Right hindlimb (tissue), 1 donor: ENCODE measurements at regions not wholly inside any gene's neighbourhood (a gene's known extent, or its start where the extent isn't known, plus 50 kb on each side); places are given as distances from the start of the nearest gene placed in this dataset.
"Not testable (repeated sequence)": the region's sequence is repeated elsewhere in the genome, so short reads cannot be mapped to it uniquely, and the experiment has no call there.

Experiments used
- DNase-seq: peaks from one replicate; pipeline ENCODE4 v3.0.0-alpha.2; 2018

DNA sequence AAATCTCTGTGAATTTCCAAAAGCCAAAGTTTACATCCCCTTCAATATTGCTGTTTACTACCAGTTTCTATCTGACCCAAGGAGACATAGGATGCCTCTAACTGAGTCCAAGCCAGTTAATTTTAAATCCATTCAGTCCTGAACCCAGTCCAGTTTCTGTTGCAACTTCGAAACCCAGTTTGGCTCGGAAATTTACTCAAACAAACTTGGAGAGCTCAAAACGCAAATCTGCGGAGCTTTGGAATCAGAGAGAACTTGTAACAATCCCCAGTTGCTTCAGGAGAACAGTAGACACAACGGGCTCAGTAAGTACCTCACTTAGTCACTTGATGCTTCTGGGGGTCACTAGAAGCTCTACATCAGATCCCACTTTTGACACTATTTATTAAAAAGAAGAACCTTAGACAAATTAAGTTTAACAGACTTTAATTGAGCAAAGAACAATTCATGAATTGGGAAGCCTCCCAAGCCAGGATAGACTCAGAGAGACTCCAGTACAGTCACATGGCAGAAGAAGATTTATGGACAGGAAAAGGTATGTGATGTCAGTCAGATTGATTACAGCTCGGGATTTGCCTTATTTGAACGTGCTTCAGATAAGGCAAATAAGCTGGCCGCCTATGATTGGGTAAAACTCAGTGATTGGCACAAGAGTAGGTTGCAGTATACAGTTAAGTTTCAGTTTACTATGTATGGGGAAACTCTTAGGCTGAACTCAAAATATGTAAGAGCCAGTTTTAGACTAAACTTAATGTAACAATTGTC lies 118.0 kb downstream of the RFPL4B start:
- DNase-seq: no peak

DNA sequence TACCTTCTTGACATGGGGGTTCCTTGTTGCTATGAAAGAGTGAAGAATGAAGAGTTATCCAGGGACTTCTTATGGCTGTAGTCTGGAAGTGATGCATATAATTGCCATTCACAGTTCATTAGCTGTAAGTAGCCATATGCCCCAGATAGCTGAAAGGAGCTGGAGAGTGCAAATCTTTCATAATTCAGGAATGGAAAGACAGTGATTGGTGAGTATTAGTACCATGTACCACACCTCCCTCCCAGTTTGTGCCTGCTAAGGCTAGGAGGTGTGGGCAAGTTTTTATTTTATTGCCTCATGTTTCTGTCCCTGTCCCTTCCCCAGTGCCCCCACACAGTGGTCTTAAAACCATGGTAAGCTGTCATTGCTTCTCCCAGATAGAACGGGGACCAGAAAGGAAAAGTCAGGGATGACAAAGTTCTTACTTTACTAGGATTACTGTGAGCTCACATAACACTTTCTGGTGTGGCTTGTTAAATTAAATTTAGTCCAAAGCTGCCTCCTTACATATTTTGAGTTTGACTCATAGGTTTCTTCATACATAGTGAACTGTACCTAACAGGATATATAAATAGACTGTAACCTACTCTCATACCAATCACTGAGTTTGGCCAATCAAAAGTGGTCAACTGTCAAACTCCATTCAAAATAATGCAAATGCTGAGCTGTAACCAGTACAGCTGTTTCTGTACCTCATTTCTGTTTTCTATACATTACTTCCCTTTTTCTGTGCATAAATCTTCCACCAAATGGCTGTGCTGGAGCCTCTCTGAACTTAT lies 119.4 kb downstream of the RFPL4B start:
- DNase-seq: no peak

DNA sequence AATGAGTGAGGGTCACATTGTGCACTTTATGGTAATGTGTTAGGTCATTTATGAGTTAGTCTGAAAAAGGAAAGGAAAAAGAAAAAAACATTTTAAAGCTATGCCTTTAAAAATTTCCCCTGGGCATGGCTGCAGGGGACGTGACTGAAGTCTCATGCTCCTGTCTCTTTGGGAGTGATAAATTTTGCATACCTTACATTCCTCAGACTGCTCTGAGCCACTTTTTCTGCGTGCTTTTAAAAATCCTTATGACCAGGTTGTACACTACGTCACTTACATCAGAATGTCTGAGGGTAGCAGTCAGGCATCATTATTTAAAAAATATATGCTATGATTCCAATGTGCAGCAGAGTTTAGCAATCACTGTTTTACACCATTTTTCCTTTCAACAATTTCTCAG lies 121.2 kb downstream of the RFPL4B start:
- DNase-seq: no peak

- DNase-seq: no peak
Observed at GRCh38 chr6:112469306-112469705, 122.2 kb downstream of the RFPL4B start.

DNA sequence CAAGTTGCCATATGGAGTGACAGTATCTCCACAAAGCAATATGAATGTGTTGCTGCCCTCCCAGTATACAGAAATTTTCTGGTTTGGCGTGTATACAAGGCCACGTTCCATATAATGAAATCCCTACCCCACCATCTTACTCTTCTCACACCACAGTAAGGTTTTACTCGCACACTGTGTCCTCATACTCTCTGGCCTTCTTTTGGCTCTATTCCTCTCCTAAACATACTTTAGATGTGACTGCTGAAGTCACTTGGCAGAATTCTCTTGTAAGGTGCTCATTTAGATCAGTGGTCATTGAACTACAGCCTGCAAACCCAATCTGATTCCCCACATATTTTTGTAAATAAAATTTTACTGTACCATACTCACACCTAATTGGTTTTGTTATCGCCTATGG lies 123.2 kb downstream of the RFPL4B start:
- no peak for DNase-seq

- no peak for DNase-seq
Observed at GRCh38 chr6:112470950-112471349, 123.8 kb downstream of the RFPL4B start.

GRCh38 chr6:112475083-112475482 lies 128.0 kb downstream of the RFPL4B start:
- DNase-seq: no peak

DNA sequence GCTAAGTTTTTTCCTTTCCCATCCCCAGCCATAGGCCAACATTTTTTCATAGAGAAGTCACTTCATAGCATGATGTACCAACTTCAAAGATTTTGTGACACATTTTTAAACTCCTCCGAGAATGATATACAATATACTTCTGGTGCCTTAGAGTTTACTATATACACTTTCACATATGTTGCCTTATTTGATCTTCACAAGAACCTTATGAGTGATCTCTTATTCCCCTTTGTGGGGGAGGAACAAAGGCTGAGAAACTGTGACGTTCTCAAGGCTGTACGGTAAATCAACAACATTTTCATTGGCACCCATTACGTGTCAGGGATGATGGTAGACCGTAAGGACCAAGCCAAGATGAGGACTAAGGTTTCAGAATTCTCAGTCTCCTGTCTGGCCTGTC lies 130.0 kb downstream of the RFPL4B start:
- no peak for DNase-seq

DNA sequence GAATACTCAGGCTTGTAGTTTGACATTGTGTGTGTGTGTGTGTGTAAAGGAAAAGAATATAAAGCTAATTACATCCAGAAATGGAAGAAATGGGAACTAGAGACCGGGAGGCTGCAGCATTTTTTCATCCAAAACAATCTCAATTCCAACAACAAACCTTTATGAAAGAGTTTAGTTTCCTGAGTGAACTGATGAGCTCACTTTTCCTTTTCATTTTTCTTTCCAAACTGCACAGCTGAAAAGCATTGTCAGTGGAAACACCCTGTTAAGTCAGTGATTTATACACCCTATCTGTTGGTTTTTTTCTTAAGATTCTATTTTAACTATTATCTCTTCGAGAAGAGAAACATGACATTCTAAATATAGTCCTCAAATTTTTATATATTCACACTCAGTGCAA lies 130.9 kb downstream of the RFPL4B start:
- no peak for DNase-seq

DNA sequence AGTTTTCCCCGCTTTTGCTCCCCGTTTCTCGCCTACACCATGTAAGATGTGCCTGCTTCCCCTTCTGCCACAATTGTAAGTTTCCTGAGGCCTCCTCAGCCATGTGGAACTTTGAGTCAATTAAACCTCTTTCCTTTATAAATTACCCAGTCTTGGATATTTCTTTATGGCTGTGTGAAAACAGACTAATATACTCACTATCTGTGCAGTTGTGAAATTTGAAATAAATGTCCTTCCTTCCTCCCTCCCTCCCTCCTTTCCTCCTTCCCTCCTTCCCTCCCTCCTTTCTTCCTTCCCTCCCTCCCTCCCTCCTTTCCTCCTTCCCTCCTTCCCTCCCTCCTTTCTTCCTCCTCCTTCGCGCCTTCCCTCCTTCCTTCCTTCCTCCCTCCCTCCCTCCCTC lies 132.8 kb downstream of the RFPL4B start:
- DNase-seq: not testable (repeated sequence)

DNA sequence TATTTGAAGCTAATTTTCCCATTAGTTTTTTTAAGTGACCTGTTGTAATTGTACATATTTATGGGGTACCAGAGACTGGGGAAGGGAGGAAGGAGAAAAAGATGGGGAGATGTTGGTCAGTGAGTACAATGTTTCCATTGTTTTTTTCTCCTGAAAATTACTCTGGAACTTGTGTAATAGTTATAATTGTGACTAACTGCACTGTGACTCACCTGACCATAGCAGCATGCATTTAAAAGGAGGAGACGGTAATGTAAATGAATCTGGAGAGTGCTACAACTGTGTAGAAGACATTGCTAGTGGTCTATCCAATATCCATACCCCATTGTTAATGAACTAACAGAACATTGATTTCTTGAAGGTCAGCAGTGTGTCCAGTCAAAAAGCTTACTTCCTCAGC lies 133.4 kb downstream of the RFPL4B start:
- no peak for DNase-seq

DNA sequence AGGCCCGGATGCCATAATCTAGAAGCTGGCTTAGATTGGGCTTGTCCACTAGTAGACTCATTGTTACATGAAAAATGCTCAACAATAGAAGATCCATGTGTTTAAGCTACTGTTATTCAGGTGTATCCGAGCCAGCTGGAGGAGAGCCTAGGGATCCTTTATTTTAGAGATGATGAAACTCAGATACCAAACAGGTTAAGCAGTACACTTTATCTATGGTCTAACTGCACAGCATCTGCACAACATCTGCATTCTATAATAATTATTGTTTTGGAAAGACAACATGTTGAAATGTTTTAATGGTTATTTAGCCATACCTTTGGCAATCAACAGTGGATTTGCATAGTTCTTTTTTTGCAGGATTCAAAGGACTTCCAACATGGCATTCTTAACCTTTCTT lies 134.1 kb downstream of the RFPL4B start:
- DNase-seq: no peak

- no peak for DNase-seq
Observed at GRCh38 chr6:112482373-112482772, 135.2 kb downstream of the RFPL4B start.

GRCh38 chr6:112485120-112485826 lies 138.1 kb downstream of the RFPL4B start:
- DNase-seq: no peak

DNA sequence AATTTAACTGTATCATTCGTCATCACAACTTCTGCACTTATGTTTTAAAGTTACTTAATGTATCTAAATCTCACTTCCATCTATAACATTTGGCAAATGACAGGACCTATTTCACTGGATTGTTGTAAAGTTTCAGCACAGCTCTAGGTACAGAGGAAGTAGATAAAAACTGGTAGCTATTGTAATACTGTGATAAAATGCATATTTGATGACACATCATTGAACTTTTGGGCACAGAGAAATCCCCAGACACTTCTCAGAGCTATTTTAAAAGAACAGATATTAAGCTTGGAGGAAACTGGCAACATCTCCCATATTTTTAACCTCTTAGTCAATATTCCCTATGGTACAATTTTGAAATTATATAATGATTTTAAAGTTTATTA lies 138.7 kb downstream of the RFPL4B start:
- no peak for DNase-seq

DNA sequence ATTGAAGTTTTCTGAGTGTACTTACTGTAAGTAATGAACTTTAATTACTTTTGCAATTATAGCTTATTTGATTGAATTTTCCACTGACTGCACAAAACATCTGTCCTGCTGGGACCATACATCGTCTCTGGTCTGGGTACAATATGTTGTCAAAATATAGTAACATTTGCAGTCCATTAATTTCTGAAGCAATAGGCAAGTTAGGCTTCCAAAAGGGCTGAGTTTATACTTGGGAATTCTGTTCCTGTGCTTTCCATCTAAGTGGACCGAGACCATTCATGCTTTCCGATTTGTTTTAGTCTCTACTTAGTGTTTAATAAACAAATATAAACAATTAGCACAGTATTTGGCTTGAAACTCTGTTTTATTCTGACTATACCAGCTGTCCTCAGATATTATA lies 139.3 kb downstream of the RFPL4B start:
- DNase-seq: no peak

- no peak for DNase-seq
Observed at GRCh38 chr6:112488238-112488637, 141.1 kb downstream of the RFPL4B start.

GRCh38 chr6:112501705-112502104 lies 154.6 kb downstream of the RFPL4B start:
- DNase-seq: peak; percentile 91

GRCh38 chr6:112502351-112503090 lies 155.4 kb downstream of the RFPL4B start:
- no peak for DNase-seq

GRCh38 chr6:112503091-112503596 lies 156.0 kb downstream of the RFPL4B start:
- peak; percentile 51 for DNase-seq

- DNase-seq: no peak
Observed at GRCh38 chr6:112504621-112505020, 157.5 kb downstream of the RFPL4B start.

GRCh38 chr6:112511441-112511840 lies 164.3 kb downstream of the RFPL4B start:
- no peak for DNase-seq

GRCh38 chr6:112513175-112513574 lies 166.0 kb downstream of the RFPL4B start:
- no peak for DNase-seq
